Neural progenitor cell (in vitro differentiated cells): ENCODE measurements at regions not wholly inside any gene's neighbourhood (a gene's known extent, or its start where the extent isn't known, plus 50 kb on each side); places are given as distances from the start of the nearest gene placed in this dataset.

Experiments
- CTCF ChIP-seq: fragments of 200-600 bp; sonication (generic); IDR thresholded peaks from 2 replicates; pipeline ENCODE4 v1.5.1; 2017; ENCODE audit warnings: antibody characterized with exemption, mild to moderate bottlenecking
- EZH2 ChIP-seq: fragments of 200-600 bp; sonication (generic); IDR thresholded peaks from 2 replicates; pipeline ENCODE4 v1.6.1; 2017; ENCODE audit warnings: antibody characterized with exemption, mild to moderate bottlenecking, moderate library complexity
- EZH2phosphoT487 ChIP-seq: fragments of 200-600 bp; sonication (generic); IDR thresholded peaks from 2 replicates; pipeline ENCODE4 v1.6.1; 2017; ENCODE audit warnings: antibody characterized with exemption

GRCh38 chr6:81655696-81656095 is 96.8 kb downstream of the TENT5A start:
- TF ChIP-seq CTCF: no peak
- TF ChIP-seq EZH2phosphoT487: no peak
- no peak for TF ChIP-seq EZH2
